ENCODE measurements at regions not wholly inside any gene's neighbourhood (a gene's known extent, or its start where the extent isn't known, plus 50 kb on each side); places are given as distances from the start of the nearest gene placed in this dataset.

GRCh38 chr6:131413831-131414191 lies 159.2 kb upstream of the ARG1 start (continued):
- TF ChIP-seq STAT6 (CRISPR knock-in tag; conservative IDR thresholded peaks at IDR 0.05; ENCODE audit: low read depth) (no peak), ZNF532 (CRISPR knock-in tag; IDR thresholded peaks at IDR 0.05; ENCODE audit: borderline replicate concordance) (no peak), ESRRA (CRISPR knock-in tag; IDR thresholded peaks at IDR 0.05; ENCODE audit: borderline replicate concordance) (no peak), JUN (CRISPR knock-in tag; IDR thresholded peaks at IDR 0.05) (no peak), ZNF281 (CRISPR knock-in tag; IDR thresholded peaks at IDR 0.05) (no peak), E2F4 (CRISPR knock-in tag; IDR thresholded peaks at IDR 0.05; ENCODE audit: borderline replicate concordance, low read depth) (no peak), ATF3 (CRISPR knock-in tag; conservative IDR thresholded peaks at IDR 0.05) (no peak), TEAD4 (CRISPR knock-in tag; IDR thresholded peaks at IDR 0.05) (no peak)
- TF ChIP-seq, protein P1, sequence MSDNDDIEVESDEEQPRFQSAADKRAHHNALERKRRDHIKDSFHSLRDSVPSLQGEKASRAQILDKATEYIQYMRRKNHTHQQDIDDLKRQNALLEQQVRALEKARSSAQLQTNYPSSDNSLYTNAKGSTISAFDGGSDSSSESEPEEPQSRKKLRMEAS (CRISPR knock-in tag; IDR thresholded peaks at IDR 0.05), result no peak
- TF ChIP-seq, protein P2, sequence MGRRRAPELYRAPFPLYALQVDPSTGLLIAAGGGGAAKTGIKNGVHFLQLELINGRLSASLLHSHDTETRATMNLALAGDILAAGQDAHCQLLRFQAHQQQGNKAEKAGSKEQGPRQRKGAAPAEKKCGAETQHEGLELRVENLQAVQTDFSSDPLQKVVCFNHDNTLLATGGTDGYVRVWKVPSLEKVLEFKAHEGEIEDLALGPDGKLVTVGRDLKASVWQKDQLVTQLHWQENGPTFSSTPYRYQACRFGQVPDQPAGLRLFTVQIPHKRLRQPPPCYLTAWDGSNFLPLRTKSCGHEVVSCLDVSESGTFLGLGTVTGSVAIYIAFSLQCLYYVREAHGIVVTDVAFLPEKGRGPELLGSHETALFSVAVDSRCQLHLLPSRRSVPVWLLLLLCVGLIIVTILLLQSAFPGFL (CRISPR knock-in tag; IDR thresholded peaks at IDR 0.05; ENCODE audit: borderline replicate concordance), result no peak

DNA sequence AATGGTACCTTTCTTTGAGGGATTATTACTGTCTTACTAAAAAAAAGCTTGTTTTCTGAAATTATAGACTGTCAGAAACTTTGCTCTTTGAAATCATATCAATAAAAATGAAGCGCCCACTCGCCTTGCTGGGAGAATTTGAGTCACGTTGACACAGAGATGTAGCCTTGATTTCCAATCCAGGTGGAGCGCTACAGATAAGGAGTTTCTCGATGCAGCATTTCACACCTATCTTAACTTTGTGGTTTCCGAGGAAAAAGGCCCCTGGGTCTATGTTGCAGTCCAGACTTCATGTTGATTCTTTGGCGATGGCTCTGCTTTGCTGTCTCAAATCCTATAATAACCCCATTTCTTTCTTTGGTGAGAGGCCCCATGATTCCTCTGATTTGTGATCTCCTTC lies 158.1 kb upstream of the ARG1 start:
- Mint-ChIP-seq H3K4me3 (no peak overlapping the region), H3K9me3 (peaks cover 22% of the 10 kb centered on the region), H3K36me3 (peaks cover 8% of the 10 kb centered on the region), H3K27ac (no peak overlapping the region), H3K4me1 (no peaks in the 10 kb centered on the region), H3K27me3 (ENCODE audit: low read depth) (peaks cover 13% of the 10 kb centered on the region; the same call in 1 of the 2 replicates)
- ChIA-PET POLR2A (no interaction called here), CTCF (interaction anchor here (1.0 kb wide), 1 partner anchor 45 kb away, joined by 3 read pairs; no protein-coding TSS in a partner anchor)
- no peak for DNase-seq (ENCODE audit: low spot score)
- ATAC-seq, result no peak
- TF ChIP-seq GTF2I (CRISPR knock-in tag; conservative IDR thresholded peaks at IDR 0.05) (no peak), MYBL2 (CRISPR knock-in tag; IDR thresholded peaks at IDR 0.05) (no peak), NR1H2 (CRISPR knock-in tag; IDR thresholded peaks at IDR 0.05) (no peak), NFYB (CRISPR knock-in tag; conservative IDR thresholded peaks at IDR 0.05; ENCODE audit: low read depth) (no peak), FOXK1 (CRISPR knock-in tag; IDR thresholded peaks at IDR 0.05) (no peak), TCF7 (CRISPR knock-in tag; IDR thresholded peaks at IDR 0.05; ENCODE audit: low read depth) (no peak), SP1 (CRISPR knock-in tag; conservative IDR thresholded peaks at IDR 0.05) (no peak), KAT7 (CRISPR knock-in tag; IDR thresholded peaks at IDR 0.05; ENCODE audit: borderline replicate concordance) (no peak), EMX1 (CRISPR knock-in tag; IDR thresholded peaks at IDR 0.05) (no peak)
- TF ChIP-seq, protein P2 (CRISPR knock-in tag; IDR thresholded peaks at IDR 0.05; ENCODE audit: borderline replicate concordance), result no peak
